HAP-1 (cell line): ENCODE measurements at regions not wholly inside any gene's neighbourhood (a gene's known extent, or its start where the extent isn't known, plus 50 kb on each side); places are given as distances from the start of the nearest gene placed in this dataset.
"Not testable (repeated sequence)": the region's sequence is repeated elsewhere in the genome, so short reads cannot be mapped to it uniquely, and the experiment has no call there.

Experiments used
- DNase-seq, 2 experiments: peaks; one replicate each; pipeline ENCODE4 v3.0.0-alpha.2; 2016 to 2020; ENCODE audit warnings: low spot score in 2 of 2
- H3K27me3 ChIP-seq: fragments of 250-450 bp; sonication (Bioruptor Pico); 2 replicates; pipeline ENCODE4 v1.5.1; 2020; ENCODE audit warnings: low read depth, mild to moderate bottlenecking, moderate library complexity
- H3K36me3 ChIP-seq: fragments of 250-450 bp; sonication (Bioruptor Pico); replicated peaks from 2 replicates; pipeline ENCODE4 v1.5.1; 2020; ENCODE audit warnings: mild to moderate bottlenecking
- H3K4me1 ChIP-seq: fragments of 250-450 bp; sonication (Bioruptor Pico); 2 replicates; pipeline ENCODE4 v1.5.1; 2020; ENCODE audit warnings: mild to moderate bottlenecking
- H3K4me3 ChIP-seq: fragments of 250-450 bp; sonication (Bioruptor Pico); 2 replicates; pipeline ENCODE4 v1.5.1; 2020; ENCODE audit warnings: mild to moderate bottlenecking, moderate library complexity
- H3K9me3 ChIP-seq: fragments of 250-450 bp; sonication (Bioruptor Pico); 2 replicates; pipeline ENCODE4 v1.5.1; 2020; ENCODE audit warnings: mild to moderate bottlenecking, moderate library complexity
- in situ Hi-C: fragments of 300-500 bp; cut with MboI; formaldehyde crosslinking; loops from 3 replicates; pipeline ENCODE4 v1.14.3; 2020; ENCODE audit warnings: low sequenced_read_pairs, inconsistent platforms, mixed read lengths

DNA sequence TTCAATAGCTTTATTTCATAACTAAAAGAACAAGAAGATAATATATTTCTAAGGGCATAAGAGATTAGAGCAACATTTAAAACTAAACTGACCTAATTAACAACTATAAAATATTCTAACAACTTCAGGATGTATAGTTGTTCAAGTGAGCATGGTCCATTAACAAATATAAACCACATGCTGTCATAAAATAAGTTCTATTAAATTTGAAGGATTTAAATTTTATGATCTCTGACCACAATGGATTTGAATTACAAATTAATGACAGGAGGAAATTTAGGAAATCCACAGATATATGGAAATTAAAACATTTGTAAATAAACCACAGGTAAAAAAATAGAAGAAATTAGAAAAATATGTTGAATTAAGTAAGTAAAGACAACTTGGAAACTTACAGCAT is 196.5 kb upstream of the PCDH20 start:
- no peaks in the 10 kb centered on the region for H3K27me3 ChIP-seq
- in situ Hi-C loops, result no loop called here
- no peaks in the 10 kb centered on the region for H3K36me3 ChIP-seq
- H3K9me3 ChIP-seq, result no peaks in the 10 kb centered on the region
- no peak for DNase-seq
- no peak overlapping the region for H3K4me3 ChIP-seq
- no peaks in the 10 kb centered on the region for H3K4me1 ChIP-seq

DNA sequence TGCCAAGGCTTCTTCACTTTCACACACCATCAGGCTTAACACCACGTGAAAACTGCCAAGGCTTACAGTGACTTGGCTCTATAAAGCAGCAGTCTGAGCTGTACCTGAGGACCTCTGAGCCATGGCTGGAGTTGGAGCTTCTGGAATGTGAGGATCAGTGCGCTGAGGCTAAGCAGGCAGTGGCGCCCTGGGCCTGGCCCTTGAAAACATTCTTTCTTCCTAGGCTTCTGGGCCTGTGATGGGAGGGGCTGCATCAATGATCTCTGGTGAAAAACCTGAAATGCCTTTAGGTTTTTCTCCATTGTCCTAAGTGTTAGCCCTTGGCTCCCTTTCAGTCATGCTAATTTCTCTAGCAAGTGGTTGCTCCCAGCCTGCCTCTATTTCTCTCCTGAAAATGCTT is 192.5 kb upstream of the PCDH20 start:
- in situ Hi-C loops, result no loop called here
- Histone ChIP-seq H3K27me3 (no peaks in the 10 kb centered on the region), H3K9me3 (no peaks in the 10 kb centered on the region), H3K4me1 (no peaks in the 10 kb centered on the region), H3K36me3 (no peaks in the 10 kb centered on the region), H3K4me3 (no peak overlapping the region)
- DNase-seq, result peak; percentile 6 to 36

DNA sequence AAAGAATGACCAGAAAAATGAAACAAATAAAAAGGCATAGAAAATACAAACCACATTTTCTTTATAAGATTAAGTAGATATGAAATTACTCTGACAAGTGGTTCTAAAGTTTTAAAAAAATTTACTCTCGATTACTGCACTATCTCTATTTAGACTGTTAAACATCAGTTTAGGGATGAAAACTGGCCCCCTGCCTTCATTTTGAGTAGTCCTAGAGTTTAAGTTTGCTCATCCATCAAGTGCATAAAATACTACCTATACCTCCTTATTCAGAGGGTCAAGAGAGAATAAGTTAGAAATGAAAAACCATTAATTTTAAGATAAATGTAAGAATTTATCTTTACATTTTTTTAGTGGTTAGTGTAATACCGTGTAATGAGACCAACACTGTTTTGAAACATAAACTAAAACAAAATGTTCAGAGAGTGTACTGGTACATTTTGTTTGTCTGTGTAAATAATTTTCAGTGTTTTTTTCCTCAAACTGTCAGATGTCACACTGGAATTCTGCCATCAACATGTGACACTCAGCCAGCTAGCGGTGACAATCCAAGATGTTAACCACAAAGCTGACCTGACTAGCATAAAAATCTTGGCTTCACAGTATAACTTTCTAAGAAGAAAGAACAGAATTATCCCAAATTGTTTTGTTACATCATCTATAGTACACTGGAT is 184.8 kb upstream of the PCDH20 start:
- no peaks in the 10 kb centered on the region for H3K27me3 ChIP-seq
- in situ Hi-C loops, result no loop called here
- H3K9me3 ChIP-seq, result no peaks in the 10 kb centered on the region
- H3K4me3 ChIP-seq, result no peak overlapping the region
- no peaks in the 10 kb centered on the region; the same call in 1 of the 2 replicates for H3K4me1 ChIP-seq
- DNase-seq, result no peak
- no peaks in the 10 kb centered on the region for H3K36me3 ChIP-seq

DNA sequence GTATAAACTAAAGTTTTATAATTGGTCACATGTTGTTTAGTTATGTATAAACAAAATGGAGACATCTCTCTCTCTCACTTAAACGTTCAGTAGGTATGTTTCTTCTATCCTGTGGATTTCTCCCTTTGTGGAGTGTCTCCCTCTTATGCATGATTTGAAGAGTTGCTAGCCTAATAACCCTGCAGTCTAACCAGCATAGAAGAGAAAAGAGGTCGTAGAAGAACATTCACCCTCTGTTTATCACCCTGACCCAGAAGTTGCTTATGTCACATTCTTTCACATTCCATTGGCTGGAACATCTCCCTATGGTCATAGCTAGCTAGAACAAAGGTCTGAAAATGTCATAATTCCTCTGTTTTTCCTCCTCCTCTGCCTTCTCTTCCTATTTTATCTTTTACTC is 176.8 kb upstream of the PCDH20 start:
- DNase-seq, result no peak
- no peaks in the 10 kb centered on the region for H3K27me3 ChIP-seq
- no peak overlapping the region for H3K4me3 ChIP-seq
- no peaks in the 10 kb centered on the region for H3K36me3 ChIP-seq
- H3K4me1 ChIP-seq, result no peaks in the 10 kb centered on the region; the same call in 1 of the 2 replicates
- in situ Hi-C loops, result no loop called here
- H3K9me3 ChIP-seq, result no peaks in the 10 kb centered on the region

DNA sequence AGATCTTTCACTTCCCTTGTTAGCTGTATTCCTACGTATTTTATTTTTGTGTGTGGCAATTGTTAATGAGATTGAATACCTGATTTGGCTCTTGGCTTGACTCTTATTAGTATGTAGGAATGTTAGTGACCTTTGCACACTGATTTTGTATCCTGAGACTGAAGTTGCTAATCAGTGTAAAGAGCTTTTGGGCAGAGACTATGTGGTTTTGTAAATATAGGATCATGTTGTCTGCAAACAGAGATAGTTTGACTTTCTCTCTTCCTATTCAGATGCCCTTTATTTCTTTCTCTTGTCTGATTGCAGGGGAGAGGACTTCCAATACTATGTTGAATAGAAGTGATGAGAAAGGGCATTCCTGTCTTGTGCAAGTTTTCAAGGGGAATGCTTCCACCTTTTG is 160.3 kb upstream of the PCDH20 start:
- Histone ChIP-seq H3K36me3 (no peaks in the 10 kb centered on the region), H3K27me3 (no peaks in the 10 kb centered on the region), H3K4me1 (no peaks in the 10 kb centered on the region), H3K4me3 (no peak overlapping the region), H3K9me3 (no peaks in the 10 kb centered on the region)
- in situ Hi-C loops, result no loop called here
- no peak for DNase-seq

DNA sequence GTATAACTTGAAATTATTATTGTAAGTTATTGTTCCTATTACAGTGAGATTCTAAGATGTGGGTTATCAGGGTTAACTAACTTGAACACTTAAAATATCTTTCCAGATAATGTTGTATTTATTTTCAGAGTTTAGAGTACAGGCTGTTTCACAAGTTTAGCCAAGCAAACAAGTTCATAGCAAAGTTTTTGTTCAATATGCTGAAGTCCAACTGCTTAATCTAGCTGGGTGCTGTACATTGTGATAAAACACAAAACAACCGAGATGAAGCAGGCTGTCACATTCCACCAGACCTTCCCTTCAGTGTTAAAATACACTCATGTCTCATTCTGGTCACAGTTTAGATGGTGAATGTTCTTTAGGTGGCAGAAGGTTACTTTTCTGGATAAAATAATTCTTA is 148.0 kb upstream of the PCDH20 start:
- H3K36me3 ChIP-seq, result no peaks in the 10 kb centered on the region
- H3K27me3 ChIP-seq, result no peaks in the 10 kb centered on the region
- no peaks in the 10 kb centered on the region for H3K9me3 ChIP-seq
- no peaks in the 10 kb centered on the region for H3K4me1 ChIP-seq
- no peak overlapping the region for H3K4me3 ChIP-seq
- DNase-seq, result no peak
- in situ Hi-C loops, result no loop called here

DNA sequence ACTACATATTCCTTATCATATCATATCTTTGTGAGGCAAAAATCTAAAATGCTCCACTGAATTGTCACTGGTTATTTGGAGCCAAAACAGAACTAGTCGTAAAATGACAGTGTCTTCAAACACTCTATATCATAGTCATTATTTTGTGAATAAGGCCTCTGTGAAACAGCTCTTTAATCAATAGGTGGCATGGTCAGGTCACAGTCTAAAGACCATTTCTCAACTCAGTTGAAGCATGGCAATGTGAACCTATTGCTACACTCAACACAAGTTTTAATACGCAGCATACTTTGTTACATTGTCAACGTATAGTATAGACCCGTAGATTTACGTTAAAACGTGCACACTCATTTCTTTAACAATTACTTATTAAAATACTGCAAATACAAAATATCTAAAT is 131.3 kb upstream of the PCDH20 start:
- Histone ChIP-seq H3K4me1 (no peaks in the 10 kb centered on the region), H3K27me3 (no peaks in the 10 kb centered on the region), H3K4me3 (no peak overlapping the region), H3K36me3 (no peaks in the 10 kb centered on the region), H3K9me3 (no peaks in the 10 kb centered on the region)
- in situ Hi-C loops, result no loop called here
- no peak for DNase-seq

DNA sequence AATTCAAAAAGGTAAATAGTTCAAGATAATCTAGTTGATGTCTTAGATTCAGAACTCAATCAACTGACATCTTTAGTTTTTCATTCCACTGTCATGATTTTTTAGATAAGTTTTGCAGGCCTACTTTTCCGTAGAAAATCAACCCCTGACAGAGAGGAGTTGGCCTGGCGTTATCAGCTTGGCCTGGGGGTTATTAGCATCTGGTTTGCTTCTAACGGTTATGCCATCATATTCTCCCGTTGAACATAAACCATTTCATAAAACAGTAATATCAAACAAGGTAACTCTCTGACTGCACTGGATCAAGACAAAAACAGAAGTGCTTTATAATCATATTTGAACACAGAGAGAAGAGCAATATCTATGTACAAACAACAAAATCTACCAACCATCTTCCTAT is 130.8 kb upstream of the PCDH20 start:
- in situ Hi-C loops, result no loop called here
- Histone ChIP-seq H3K4me1 (no peaks in the 10 kb centered on the region), H3K9me3 (no peaks in the 10 kb centered on the region), H3K4me3 (no peak overlapping the region), H3K27me3 (no peaks in the 10 kb centered on the region), H3K36me3 (no peaks in the 10 kb centered on the region)
- no peak for DNase-seq

DNA sequence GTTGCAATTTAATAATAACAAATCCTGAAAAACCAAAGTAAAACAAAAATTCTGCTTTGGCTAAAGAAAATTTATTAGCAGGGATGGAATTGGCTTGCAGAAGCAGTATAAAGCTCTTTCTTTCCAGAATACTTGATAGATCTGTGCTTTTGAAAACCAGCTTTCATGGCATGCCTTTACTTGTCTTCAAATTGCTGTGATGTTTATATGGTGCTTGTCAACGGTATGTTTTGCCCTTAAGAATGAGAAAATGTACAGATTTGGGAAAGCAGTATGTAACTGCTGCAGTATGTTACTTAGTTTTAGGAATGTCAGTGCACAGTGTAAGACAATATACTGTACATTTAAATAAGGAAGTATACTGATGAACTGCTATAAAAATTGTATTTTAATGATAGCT is 120.8 kb upstream of the PCDH20 start:
- in situ Hi-C loops, result no loop called here
- no peaks in the 10 kb centered on the region for H3K27me3 ChIP-seq
- no peak overlapping the region for H3K4me3 ChIP-seq
- H3K9me3 ChIP-seq, result no peaks in the 10 kb centered on the region
- no peak for DNase-seq
- H3K4me1 ChIP-seq, result no peaks in the 10 kb centered on the region
- H3K36me3 ChIP-seq, result no peaks in the 10 kb centered on the region

DNA sequence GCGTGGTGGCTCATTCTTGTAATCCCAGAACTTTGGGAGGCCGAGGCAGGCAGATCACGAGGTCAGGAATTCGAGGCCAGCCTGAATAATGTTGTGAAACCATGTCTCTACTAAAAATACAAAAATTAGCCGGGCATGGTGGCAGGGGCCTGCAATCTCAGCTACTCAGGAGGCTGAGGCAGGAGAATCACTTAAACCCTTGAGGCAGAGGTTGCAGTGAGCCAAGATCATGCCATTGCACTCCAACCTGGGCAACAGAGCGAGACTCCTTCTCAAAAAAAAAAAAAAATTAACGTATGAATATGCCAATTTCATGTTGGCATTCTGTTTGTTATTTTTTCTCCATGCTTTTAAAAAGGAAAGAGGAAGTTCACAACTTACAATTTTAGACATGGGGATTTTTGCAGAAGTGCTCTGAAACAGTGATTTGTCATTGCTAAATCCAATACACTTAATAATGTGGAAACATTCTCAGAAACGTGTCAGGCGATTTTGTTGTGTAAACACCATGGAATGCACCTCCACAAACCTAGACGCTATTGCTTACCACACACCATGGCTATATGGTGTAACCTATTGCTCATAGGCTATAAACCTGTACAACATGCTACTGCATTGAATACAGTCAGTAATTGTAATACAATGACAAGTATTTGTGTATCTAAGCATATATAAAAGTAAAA is 115.9 kb upstream of the PCDH20 start:
- in situ Hi-C loops, result no loop called here
- Histone ChIP-seq H3K9me3 (no peaks in the 10 kb centered on the region), H3K36me3 (no peaks in the 10 kb centered on the region), H3K4me1 (no peaks in the 10 kb centered on the region), H3K4me3 (no peak overlapping the region), H3K27me3 (no peaks in the 10 kb centered on the region)
- no peak for DNase-seq

DNA sequence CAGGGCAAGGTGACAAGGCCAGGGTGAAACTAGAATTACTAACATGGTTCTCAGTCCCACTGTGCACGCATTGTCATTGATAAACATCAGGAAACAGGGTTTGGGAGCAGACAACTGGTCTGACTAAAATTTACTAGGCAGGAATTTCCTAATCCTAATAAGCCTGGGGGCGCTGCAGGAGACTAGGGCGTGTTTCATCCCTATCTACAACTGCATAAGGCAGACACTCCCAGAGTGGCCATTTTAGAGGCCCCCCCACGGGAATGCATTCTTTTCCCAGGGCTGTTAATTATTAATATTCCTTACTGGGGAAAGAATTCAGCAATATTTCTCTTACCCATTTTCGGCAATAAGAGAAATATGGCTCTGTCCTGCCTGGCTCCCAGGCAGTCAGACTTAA is 103.6 kb upstream of the PCDH20 start:
- H3K4me1 ChIP-seq, H3K36me3 ChIP-seq, H3K27me3 ChIP-seq, H3K4me3 ChIP-seq, H3K9me3 ChIP-seq, in situ Hi-C loops: not testable (repeated sequence)
- DNase-seq, result peak in 1 of 2 experiments; percentile 11

DNA sequence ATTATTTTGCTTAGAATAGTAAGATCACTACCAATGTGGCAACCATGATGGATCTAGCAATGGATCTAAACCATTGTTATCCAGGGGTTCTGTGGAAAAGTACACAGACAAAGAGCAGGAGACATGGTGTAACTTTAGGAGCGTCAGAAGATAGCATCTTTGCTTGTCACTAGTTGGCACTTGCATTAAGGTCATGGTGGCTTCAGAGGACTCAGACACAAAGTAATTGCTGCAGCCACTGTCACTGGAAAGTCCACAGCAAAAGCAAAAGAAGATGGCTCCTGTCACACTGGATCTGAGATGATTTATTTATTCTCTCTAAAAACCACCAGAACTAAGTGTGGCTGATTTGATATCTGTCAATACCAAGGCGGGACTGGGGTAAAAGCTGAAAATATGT is 93.3 kb upstream of the PCDH20 start:
- Histone ChIP-seq H3K9me3 (no peaks in the 10 kb centered on the region), H3K4me3 (no peak overlapping the region), H3K27me3 (no peaks in the 10 kb centered on the region), H3K36me3 (no peaks in the 10 kb centered on the region), H3K4me1 (no peaks in the 10 kb centered on the region)
- no peak for DNase-seq
- in situ Hi-C loops, result no loop called here

DNA sequence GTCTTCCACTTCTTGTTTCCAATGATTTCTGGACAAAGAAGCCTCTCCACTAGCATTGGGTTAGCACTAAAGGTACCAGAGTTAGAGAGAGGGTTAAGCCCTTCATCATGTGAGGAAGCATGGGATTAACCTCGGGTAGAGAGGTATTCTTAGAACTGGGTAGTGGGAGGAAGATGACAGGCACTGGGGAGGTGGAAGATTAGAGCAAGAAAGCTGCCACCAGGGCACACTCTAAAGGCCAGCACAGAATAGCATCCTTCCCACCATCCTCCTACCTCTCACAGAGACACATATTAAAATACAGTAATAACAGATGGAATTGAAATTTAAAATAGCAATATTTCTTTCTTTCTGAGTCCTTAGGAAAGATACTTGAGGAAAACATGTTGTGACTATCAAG is 84.5 kb upstream of the PCDH20 start:
- no peaks in the 10 kb centered on the region for H3K4me1 ChIP-seq
- no peaks in the 10 kb centered on the region for H3K27me3 ChIP-seq
- H3K4me3 ChIP-seq, result no peak overlapping the region
- in situ Hi-C loops, result no loop called here
- H3K36me3 ChIP-seq, result no peaks in the 10 kb centered on the region
- no peaks in the 10 kb centered on the region for H3K9me3 ChIP-seq
- DNase-seq, result no peak

DNA sequence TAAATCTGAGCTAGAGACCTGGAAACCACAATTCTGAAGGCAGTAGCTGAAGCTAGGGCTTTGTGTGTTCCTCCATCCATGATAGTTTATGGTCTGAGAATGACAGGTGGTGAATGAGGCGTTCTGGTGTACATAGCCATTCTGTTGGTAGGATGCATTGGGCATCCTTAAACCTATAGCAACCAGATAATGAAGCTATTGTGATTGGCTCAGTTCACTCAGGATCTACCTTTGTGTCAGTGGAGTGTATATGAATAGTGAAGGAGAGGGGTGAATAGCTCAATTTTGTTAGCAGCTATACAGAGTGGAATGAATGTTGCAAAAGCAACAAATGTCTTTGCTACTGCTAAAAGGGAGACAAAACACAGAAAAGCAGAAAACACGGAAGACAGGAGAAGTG is 80.0 kb upstream of the PCDH20 start:
- Histone ChIP-seq H3K9me3 (no peaks in the 10 kb centered on the region), H3K36me3 (no peaks in the 10 kb centered on the region), H3K4me3 (no peak overlapping the region), H3K27me3 (no peaks in the 10 kb centered on the region), H3K4me1 (no peaks in the 10 kb centered on the region)
- DNase-seq, result no peak
- in situ Hi-C loops, result no loop called here

DNA sequence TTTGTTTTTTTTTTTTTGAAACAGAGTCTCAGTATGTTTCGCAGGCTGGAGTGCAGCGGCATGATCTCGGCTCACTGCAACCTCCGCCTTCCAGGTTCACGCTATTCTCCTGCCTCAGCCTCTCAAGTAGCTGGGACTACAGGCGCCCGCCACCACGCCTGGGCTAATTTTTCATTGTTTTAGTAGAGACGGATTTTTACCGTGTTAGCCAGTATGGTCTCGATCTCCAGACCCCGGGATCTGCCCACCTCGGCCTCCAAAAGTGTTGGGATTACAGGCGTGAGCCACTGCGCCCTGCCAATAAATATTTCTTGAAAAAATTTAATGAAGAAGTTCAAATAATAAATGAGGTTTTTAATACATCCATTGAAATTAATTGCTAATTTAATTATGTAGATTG is 77.9 kb upstream of the PCDH20 start:
- in situ Hi-C loops, H3K9me3 ChIP-seq, H3K36me3 ChIP-seq, DNase-seq, H3K27me3 ChIP-seq, H3K4me1 ChIP-seq, H3K4me3 ChIP-seq: not testable (repeated sequence)
